ENCODE measurements at regions not wholly inside any gene's neighbourhood (a gene's known extent, or its start where the extent isn't known, plus 50 kb on each side); places are given as distances from the start of the nearest gene placed in this dataset.
"Not testable (repeated sequence)": the region's sequence is repeated elsewhere in the genome, so short reads cannot be mapped to it uniquely, and the experiment has no call there.

DNA sequence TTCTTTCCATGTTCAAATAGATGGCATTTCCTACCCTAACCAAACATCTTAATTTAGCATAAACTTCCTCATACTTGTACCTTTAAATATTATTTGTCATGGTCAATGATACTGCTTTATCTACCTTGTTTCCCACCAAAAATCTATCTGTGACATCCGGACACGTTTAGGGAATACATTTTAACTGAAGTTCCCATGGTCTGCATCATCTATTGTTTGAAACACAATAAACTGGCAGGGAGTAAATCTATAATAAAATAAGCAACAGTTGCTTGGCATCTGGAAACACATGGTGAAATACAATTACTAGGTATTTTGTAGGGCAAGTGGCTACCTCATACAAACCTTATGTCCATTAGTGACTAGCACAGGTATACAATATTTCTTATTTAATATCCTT, 289.1 kb downstream of the GJA1 start:
- no peak for DNase-seq (ENCODE audit: low spot score)
- in situ Hi-C loops (cut with HindIII; ENCODE audit: low sequenced_read_pairs) = no loop called here

DNA sequence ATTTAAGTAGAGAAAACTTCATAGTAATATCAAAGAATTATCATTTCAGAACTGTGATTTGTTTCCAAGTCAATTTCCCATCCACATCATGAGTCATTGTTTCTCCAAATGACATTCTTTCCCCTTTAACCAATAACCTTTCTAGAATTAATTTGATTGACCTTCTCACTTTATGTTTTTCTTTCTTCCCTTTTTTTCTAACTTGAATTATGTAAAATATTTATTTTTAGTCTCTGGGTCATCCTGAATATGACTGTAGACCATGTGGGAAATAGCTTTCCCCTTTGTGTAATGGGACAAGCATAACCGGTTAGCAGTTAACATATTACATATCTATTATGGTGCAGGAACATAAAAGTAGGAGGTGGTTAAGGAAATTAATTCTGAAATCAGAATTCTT, 291.1 kb downstream of the GJA1 start:
- in situ Hi-C loops (cut with HindIII; ENCODE audit: low sequenced_read_pairs) = no loop called here
- no peak for DNase-seq (ENCODE audit: low spot score)

DNA sequence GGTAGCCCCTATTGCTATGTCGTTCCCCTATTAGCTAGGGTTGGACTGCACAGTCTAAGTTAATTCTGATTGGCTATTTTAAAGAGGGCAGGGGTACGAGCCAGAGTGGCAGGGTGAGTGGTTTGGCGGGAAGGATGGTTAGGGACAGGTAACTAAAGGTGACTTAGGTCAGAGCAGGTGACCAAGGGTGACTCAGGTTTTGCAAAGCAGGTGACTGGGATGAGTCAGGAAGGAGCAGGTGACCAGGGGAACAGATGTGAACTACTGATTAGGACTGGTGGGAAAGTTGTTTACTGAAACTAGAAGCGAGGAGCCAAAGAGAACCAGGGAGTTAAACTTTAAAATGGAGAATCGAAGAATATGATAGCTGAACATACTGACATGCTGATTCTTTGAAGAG, 295.2 kb downstream of the GJA1 start:
- no peak for DNase-seq (ENCODE audit: low spot score)
- in situ Hi-C loops (cut with HindIII; ENCODE audit: low sequenced_read_pairs) = no loop called here

DNA sequence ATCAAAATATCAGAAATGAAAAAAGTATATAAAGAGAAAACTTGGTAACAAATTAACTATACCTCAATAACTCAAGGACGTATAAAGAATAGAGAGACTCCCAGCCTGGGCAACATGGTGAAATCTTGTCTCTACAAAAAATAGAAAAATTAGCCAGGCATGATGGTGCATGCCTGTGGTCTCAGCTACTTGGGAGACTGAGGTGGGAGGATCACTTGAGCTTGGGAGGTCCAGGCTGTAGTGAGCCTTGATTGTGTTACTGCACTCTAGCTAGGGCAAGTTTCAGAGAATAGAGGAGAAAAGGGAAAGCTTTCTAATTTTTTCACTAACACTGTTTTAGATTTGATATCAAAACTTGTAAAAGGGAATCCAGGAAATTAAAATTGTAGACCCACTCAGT, 295.9 kb downstream of the GJA1 start:
- in situ Hi-C loops (cut with HindIII; ENCODE audit: low sequenced_read_pairs) = no loop called here
- no peak for DNase-seq (ENCODE audit: low spot score)

DNA sequence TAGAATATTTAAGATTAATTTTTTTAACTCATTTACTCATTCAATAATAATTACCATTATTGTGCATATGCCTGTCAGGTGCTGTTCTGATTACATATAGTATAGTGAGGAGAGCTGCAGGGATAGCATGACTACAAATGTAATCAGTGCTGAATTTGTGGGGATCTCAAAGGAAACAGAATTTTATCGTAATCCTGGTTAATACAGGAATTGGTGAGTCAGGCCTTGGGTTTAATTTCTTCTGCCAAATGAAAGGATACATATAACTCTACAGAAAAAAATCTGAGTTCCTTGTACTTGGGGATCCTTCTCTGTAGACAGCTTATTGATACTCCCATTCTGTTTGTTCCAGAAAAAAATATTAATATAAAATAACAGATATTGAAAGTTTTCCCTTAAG, 297.2 kb downstream of the GJA1 start:
- no peak for DNase-seq (ENCODE audit: low spot score)
- in situ Hi-C loops (cut with HindIII; ENCODE audit: low sequenced_read_pairs) = no loop called here

DNA sequence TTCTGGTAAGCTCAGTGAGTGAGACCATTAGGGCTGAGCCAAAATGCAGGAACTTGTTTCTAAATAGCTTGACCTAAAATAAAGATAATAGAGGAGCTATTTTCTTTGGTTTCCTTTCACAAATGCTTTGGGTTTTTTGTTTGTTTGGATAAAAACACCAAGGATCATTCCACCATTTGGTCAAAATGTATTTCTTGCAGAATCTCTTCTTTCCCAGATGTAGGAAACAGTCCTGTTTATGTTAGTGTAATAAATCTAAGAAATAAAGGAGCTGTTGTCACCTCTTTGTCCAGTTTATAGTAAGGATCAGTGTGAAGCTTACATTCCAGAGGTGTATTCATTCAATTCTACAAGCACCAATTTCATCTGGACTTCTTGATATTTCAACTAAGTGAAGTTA, 297.8 kb downstream of the GJA1 start:
- in situ Hi-C loops (cut with HindIII; ENCODE audit: low sequenced_read_pairs) = no loop called here
- DNase-seq (ENCODE audit: low spot score) = no peak

DNA sequence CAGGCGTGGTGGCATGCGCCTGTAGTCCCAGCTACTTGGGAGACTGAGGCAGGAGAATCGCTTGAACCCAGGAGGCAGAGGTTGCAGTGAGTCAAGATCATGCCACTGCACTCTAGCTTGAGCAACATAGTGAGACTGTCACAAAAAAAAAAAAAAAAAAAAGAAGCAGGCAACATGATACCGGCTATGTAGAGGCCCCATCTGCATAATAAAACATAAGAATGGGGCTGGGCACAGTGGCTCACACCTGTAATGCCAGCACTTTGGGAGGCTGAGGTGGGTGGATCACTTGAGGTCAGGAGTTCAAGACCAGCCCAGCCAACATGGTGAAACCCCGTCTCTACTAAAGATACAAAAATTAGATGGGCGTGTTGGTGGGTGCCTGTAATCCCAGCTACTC, 304.7 kb downstream of the GJA1 start:
- DNase-seq (ENCODE audit: low spot score); in situ Hi-C loops (cut with HindIII; ENCODE audit: low sequenced_read_pairs): not testable (repeated sequence)

DNA sequence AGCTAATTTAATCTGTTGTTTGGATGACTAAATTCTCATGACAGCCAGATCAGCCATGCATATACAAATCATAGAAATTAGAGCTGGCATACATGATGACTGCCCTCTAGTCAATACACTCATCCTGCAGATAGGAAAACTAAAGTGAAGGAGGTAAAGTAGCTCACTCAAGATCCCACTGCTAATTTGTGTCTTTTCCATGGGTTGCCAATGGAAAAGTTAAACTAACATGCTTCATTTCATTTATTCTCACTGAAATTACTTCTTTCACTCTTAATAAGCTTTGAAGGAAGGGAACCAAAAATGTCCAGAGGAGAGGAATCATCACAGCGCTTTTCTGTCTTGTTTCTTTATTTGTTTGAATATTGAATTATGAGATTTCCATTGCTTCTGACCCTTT, 308.2 kb downstream of the GJA1 start:
- in situ Hi-C loops (cut with HindIII; ENCODE audit: low sequenced_read_pairs) = no loop called here

DNA sequence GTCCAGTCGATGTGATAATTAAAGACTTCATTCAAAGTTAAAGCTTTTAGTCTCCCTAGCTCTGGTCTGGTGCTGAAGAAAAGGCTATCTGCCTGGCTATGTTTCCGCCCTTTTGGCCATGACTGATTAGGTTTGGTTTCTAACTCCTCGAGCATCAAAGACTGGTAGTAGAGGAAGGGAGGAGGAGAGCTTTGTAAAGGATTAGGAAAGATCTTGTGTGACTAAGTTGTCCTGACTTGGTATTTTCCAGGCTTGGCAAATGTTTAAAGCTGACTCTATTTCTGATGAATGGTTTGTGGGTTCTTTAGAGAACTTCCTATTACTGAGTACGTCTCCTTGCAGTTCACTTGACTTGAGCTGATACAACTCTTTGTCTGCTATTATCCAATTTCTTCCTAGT, 312.9 kb downstream of the GJA1 start:
- in situ Hi-C loops (cut with HindIII; ENCODE audit: low sequenced_read_pairs) = no loop called here

More for the DNA sequence above, 308.2 kb downstream of the GJA1 start:
- no peak for DNase-seq (ENCODE audit: low spot score)

DNA sequence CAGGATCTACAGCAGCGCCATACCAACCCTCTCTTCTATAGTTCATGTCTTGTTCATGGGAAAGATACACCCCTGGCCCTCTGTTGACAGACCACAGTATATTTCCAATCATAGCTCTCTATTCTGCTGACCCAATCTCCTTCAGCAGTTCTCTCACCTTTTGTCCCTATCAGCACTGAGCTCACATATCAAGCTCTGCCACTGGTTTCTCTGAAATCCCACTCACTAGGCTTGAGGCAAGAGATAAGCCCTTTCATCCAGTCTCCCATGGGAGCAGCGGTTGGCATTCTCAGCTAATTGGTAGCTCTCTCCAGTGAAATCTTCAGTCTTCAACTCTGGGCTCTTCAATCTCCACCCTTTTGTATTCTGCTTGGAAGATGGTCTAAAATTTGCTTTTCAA, 313.4 kb downstream of the GJA1 start:
- in situ Hi-C loops (cut with HindIII; ENCODE audit: low sequenced_read_pairs) = no loop called here
- DNase-seq (ENCODE audit: low spot score) = no peak

More for the DNA sequence above, 312.9 kb downstream of the GJA1 start:
- DNase-seq (ENCODE audit: low spot score) = no peak

DNA sequence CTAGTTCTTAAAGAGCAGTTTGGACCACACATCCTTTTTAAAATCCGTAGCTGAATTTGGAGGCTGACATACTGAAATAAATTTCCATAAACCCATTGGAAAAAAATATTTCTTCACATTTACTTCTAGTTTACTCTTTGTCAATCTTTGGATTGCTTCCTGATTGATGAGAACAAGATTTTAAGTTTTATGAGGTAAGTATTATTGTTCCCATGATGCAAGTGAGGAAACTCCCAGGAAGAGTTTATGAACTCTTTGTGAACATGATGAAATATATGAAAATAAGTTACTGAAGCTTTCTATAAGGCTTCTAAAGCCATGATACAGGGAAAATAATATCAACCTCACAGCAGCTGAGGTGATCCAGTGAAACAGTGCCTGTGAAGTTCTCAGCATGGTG, 320.0 kb downstream of the GJA1 start:
- no peak for DNase-seq (ENCODE audit: low spot score)
- in situ Hi-C loops (cut with HindIII; ENCODE audit: low sequenced_read_pairs) = no loop called here

DNA sequence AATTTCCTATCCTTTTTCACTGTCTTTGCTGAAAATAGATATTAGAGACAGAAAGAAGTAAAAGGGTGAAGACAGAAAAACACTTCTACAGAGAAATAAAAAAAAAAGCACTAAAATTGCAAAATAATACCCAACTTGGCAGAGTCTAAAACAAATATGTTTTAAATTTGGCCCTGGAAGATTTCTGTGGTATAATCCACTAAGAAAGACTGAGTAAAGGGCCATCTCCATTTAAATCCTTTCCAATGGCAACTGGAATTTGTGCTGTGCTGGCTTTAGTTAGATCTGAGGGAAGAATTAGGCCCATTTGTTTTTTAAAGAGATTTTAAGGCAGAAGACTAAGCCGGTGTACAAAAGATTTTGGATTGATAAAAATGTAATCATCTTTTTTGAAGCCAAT, 321.2 kb downstream of the GJA1 start:
- in situ Hi-C loops (cut with HindIII; ENCODE audit: low sequenced_read_pairs) = no loop called here
- no peak for DNase-seq (ENCODE audit: low spot score)

DNA sequence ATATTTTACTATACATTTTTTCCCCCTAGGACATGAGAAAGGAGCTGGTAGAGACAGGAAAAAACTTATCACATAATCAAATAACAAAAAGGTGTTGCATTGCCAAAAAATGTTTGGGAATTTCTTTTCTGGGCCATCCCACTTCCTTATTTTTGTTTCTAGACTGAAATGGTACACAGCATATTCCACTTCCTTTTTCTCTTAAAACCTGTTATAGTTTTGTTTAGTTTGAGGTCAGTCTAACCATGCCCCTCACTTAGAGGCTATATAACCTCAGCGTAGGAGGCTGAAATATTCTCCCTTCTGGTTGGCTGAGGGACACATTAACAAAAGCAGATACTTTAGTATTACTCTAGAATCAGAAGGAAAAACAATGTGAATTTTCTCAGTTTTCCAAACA, 323.9 kb downstream of the GJA1 start:
- DNase-seq (ENCODE audit: low spot score) = no peak
- in situ Hi-C loops (cut with HindIII; ENCODE audit: low sequenced_read_pairs) = no loop called here

DNA sequence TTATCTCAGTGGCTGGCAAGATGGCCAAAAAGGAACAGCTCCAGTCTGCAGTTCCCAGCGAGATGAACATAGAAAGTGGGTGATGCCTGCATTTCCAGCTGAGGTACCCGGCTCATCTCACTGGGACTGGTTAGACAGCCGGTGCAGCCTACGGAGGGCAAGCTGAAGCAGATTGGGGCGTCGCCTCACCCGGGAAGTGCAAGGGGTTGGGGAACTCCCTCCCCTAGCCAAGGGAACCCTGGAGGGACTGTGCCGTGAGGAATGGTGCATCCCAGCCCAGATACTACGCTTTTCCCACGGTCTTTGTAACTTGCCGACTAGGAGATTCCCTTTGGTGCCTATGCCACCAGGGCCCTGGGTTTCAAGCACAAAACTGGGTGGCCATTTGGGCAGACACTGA, 324.7 kb downstream of the GJA1 start:
- in situ Hi-C loops (cut with HindIII; ENCODE audit: low sequenced_read_pairs) = no loop called here
- DNase-seq (ENCODE audit: low spot score) = no peak

DNA sequence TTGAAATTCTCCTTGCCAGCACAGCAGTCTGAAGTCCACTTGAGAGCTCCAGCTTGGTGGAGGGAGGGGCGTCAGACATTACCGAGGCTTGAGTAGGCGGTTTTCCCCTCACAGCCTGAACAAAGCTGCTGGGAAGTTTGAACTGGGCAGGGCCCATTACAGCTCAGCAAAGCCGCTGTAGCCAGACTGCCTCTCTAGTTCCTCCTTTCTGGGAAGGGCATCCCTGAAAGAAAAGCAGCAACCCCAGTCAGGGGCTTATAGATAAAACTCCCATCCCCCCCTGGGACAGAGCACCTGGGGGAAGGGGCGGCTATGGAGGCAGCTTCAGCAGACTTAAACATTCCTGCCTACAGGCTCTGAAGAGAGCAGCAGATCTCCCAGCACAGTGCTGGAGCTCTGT, 325.3 kb downstream of the GJA1 start:
- DNase-seq (ENCODE audit: low spot score) = no peak
- in situ Hi-C loops (cut with HindIII; ENCODE audit: low sequenced_read_pairs) = no loop called here

DNA sequence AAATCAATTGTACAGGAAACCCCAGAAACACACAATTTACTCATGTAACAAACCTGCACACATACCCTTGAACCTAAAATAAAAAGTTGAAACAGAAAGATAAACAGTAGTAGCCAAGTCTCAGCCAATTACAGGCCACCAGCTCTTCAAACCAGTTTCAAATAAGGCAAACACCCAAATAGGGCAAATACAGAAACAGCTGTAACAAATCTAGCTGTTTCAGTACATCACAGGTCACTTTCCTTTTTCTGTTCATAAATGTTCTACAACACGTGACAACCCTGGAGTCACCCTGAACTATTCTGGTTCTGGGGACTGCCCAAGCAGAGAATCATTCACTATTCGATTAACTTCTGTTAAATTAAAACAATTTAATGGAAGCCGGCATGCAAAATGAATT, 329.0 kb downstream of the GJA1 start:
- no peak for DNase-seq (ENCODE audit: low spot score)

DNA sequence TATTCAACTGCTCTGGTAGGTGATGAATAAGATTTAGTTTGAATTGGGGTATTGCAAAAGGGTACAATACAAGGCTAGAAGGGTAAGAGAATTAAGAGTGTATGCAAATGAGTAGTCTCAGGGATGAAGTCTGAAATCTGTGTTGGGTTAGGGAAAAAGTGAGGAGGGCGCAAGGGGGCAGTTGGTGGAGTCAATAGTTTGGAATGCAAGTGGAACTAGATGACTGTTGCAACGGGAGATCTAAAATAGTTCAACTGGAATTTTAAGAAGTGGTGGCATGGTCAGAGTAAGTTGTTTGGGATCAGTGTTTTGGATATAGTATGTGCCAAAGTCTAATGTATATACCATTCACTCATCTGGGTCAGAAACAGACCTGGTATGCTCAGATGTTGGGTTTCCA, 329.6 kb downstream of the GJA1 start:
- in situ Hi-C loops (cut with HindIII; ENCODE audit: low sequenced_read_pairs) = no loop called here
- no peak for DNase-seq (ENCODE audit: low spot score)

More for the DNA sequence above, 329.0 kb downstream of the GJA1 start:
- in situ Hi-C loops (cut with HindIII; ENCODE audit: low sequenced_read_pairs) = no loop called here

DNA sequence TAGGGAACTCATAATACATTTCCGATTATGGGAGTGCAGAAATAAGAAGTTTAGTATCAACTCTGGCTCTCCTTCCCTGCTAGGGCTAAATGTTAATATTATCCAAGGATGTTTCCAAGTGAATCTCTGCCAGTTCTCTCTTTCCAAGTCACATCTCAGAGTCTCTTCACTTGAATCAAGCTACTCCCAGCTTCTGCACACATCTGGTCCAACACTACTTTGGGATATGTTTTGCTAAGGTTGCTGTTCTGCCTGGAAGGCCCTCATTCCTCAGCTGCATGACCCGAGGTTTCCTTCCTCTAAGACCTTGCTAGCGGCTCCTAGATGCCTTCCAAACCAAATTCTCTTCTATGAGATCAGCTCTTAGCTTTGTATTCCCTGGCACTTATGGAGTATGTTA, 331.8 kb downstream of the GJA1 start:
- no peak for DNase-seq (ENCODE audit: low spot score)
- in situ Hi-C loops (cut with HindIII; ENCODE audit: low sequenced_read_pairs) = no loop called here

DNA sequence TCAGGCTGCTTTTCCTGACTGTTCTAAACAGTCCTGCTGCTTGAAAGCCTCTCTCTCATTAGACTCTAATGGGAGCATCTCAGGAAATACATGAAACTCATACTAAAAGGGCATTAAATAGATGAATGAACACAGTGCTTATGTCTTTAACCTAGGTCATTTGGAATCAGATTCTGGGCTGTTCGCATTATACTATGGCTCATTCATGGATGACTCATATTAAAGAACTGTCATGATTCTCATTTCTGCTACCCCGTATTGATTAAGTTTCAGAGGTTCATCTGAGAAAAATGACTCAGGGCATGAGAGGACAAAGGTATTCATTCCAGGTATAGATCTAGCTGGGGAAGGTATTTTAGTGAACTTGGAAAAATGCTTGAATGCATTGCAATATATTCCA, 335.5 kb downstream of the GJA1 start:
- in situ Hi-C loops (cut with HindIII; ENCODE audit: low sequenced_read_pairs) = no loop called here
- DNase-seq (ENCODE audit: low spot score) = no peak

DNA sequence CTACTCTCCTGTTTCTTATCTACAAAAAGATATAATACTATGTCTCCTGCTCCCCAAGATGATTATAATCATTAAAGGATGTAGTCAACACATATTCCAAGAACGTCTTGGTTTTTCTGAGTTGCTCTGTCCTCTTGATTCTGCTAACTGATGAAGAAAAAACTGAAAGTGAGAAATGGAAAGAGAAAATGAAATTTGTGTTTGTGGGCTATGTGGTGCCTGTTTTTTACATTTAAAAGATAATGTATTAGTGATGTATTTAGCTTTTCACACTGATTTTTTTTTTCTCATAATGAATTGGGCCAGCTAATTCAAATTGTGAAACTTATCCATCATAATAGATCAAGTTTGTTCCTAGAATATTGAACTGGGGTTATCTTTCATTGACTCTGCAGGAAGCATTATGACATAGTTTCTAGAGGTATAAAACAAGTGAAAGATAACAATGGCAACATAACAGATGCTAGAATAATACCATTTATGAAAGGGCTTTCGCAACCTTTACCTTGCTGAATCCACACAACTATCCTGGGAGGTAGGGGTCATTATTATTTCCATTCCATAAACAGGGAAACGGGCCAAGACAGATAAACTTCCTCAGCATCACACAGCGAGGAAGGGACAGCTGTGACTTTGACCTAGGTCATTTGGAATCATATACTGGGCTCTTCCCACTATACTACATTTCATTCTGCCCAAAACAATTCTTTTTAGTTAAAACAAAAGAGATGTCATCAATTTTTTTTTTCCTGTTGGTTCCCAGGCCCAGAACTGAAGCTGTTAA, 336.7 kb downstream of the GJA1 start:
- DNase-seq (ENCODE audit: low spot score) = no peak
- in situ Hi-C loops (cut with HindIII; ENCODE audit: low sequenced_read_pairs) = no loop called here

DNA sequence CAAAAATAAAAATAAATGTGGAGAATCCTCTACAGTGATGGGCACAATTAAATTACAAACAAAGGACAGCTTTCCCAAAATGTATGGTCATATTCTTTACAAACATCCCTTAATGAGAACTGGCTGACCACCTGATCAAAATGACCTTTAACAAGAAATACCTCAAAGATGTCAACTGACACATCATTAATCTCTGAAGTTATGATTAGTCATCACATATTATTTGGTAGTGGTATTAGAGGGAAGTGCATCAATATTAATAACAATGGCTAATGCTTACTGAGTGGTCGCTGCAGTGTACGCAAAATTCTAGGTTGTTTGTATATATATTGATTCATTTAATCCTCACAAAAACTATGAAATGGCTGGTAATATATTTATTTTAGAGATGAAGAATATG, 340.6 kb downstream of the GJA1 start:
- in situ Hi-C loops (cut with HindIII; ENCODE audit: low sequenced_read_pairs) = no loop called here
- DNase-seq (ENCODE audit: low spot score) = no peak
